Raji (cell line): ENCODE measurements at regions not wholly inside any gene's neighbourhood (a gene's known extent, or its start where the extent isn't known, plus 50 kb on each side); places are given as distances from the start of the nearest gene placed in this dataset.

Source experiments
- POLR2A ChIP-seq: IDR thresholded peaks from 2 replicates; pipeline ENCODE4 v1.6.1; 2011; ENCODE audit warnings: low read depth, low read length, control low read depth; ENCODE audit not compliant: insufficient read depth

DNA sequence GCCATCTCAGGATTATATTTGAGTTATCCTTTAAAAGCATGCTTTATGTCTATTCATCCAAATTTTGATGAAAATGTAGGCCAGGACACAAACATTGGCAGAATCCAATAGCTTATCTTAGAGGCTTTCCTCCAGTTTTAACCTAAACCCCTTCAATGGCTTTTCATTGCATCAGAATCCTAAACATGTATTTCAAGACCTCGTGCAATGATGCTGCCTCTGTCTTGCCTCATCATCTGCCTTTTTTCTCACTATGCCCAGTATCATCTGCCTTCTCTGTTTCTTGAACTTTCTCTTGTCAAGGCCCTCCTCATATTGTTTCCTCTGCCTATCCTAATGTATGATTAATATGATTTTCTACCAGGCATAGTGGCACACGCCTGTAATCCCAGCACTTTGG, 76.1 kb upstream of the MAP4 start:
- no peak for TF ChIP-seq POLR2A

DNA sequence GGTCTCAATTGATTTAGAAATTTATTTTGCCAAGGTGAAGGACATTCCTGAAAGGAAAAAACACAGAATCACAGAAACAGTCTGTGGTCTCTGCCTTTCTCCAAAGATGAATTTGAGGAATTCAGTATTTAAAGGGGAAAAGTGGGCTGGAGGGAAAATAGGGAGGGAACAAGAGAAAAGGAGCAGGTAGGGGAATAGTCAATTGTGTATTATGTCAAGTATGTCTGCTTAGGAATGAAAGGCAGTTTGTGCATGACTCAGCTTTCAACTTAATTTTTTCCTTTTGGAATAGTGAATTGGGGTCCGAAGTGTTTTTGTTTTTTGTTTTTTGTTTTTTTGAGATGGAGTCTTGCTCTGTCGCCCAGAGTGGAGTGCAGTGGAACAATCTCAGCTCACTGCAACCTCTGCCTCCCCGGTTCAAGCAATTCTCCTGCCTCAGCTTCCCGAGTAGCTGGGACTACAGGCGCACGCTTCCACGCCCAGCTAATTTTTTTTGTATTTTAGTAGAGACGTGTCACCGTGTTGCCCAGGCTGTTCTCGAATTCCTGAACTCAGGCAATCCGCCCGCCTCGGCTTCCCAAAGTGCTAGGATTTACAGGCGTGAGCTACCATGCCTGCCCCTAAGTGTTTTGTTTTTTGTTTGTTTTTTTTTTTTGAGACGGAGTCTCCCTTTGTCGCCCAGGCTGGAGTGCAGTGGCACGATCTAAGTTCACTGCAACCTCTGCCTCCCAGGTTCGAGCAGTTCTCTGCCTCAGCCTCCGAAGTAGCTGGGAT, 74.1 kb upstream of the MAP4 start:
- TF ChIP-seq POLR2A, result no peak

DNA sequence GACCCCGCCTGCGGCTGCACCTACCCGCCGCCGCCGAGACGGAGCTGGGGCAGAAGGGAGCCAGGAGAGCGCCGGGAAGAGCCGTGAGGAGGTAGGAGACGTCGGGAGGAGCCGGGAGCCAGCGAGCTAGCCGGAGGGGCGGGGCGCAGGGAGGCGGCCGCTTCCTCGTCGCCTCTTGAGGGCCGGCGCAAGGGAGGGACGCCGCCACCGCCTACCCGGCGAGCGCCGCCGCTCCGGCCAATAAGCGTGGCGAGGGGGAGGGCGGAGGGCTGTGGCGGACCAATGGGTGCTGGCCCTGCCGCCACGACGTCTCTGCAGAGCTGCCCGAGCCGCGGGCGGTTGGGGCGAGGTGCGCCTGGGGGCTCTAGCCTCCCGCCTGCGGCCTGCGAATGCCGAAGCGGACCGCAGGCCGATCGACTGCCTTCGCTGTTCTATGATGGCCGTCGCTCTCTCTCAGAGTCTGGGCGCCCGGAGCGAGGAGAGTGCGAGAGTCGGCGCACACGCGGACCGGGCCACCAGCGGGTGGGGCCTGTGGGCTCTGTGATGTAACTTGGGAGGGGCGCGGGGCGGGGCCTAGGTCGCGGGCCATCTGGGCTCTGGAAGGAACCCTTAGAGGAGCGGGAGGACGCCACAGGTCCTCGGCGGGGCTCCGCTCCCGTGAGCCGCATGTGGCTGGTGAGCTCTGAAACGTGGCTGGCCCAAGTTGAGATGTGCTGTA, 72.7 kb upstream of the MAP4 start:
- peak; percentile 93 for TF ChIP-seq POLR2A

DNA sequence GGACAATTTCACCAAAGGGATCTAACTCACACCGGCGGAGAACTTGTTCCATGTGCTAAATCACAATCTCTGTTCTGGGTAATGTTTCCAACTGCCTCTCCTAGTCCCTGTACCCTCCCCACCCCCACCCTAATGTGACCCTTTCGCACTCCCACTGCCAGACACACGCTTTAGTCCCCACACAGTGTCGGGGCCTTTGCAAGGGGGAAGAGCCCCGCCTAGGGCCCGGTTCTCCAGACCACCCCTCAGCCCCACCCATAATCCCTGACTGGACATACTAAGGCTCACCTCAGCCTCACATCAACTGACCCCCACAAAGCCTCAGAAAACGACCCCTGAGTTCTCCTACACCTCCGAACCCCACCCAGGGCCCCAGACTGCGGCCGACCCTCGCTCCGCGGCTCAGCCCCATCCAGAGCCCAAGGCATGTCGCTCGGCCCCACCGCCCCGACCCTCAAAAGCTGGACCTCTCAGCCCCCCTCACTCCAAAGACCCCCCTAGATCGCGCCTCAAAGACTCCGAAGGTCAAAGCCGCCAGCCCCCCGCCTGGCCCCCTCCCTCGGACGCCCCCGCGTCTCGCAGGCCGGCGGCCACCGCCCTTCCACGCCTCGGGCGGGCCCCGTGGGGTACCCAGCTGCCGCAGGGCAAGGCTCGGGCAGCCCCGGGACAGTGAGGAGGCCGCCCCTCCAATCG, 72.0 kb upstream of the MAP4 start:
- TF ChIP-seq POLR2A, result no peak

DNA sequence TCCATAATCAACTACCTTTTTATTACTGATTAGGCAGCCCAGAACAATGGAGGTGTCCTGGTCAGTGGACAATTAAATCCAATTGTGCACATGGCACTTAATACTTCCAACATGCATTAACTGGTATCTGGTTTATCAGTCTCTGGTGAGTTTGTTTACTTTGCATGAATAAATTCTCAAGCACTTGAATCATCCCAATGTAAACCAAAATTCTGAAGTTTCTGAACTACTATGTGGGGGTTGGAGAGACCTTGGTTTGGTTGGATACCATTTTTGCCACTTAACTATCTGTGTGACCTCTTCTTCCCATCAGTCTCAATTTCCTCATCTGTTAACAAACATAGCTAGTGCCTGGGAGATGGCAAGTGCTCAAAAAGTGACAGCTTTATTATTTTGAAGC, 70.5 kb upstream of the MAP4 start:
- no peak for TF ChIP-seq POLR2A

DNA sequence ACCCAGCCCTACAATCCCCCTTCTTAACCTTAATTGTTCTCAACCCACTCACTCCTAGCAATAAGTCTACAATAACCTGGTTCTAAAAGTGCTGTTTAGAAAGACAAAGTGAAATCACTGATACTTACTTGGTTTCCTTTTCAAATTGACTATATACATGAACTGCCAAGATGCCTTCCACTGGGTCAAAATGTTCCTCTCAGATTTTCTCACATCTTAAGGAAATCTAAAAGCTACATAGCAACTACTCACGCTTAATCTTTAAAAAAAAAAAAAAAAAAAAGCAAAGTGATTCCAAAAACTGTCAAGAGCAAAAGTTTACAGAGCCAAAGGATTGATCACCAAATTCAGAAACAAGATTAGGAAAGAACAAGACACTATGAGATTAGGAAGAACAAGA, 68.7 kb upstream of the MAP4 start:
- no peak for TF ChIP-seq POLR2A

DNA sequence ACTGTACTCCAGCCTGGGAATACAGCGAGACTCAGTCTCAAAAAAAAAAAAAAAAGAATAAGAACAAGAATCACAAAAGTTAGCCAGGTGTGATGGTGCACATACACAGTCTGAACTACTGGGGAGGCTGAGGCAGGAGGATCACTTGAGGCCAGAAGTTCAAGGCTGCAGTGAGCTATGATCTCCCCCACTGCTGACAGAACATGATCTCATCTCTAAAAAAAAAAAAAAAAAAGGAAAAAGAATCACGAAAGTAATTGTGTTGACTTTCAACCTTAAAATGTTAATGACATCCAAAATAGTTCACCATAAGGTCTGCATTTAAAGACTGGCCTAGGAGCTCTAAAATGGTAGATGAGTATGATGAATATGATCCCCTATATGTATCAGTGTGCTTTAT, 68.0 kb upstream of the MAP4 start:
- no peak for TF ChIP-seq POLR2A

DNA sequence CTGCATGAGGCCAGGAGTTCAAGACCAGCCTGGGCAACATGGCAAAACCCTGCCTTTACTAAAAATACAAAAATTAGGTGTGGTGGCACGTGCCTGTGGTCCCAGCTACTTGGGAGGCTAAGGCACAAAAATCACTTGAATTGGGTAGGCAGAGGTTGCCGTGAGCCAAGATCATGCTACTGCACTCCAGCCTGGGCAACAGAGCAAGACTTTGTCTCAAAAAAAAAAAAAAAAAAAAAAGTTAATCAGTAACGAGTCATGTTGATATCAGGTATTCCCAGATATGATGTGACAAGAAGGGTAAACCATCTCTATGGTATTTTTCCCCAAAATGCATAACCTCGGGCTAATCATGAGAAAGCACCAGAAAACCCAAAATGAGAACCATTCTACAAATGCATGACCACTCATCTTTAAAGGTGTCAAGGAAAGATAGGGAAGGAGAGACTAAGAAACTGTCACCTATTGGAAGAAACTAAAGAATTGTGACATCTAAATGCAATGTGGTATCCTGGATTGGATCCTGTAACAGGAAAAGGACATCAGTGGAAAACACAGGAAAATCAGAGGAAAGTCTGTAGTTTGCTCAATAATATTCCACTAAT, 66.5 kb upstream of the MAP4 start:
- no peak for TF ChIP-seq POLR2A

DNA sequence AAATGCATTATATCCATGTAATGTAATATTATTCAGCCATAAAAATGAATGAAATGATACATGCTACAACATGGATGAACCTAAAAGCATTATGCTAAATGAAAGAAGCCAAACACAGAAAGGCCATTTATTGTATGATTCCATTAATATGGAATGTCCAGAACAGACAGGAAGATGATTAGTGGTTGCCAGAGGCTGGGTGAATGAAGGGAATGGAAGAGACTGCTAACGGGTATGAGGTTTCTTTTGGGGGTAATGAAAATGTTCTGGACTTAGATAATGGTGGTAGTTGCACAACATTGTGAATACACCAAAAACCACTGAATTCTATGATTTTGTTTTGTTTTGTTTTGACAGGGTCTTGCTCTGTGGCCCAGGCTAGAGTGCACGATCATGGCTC, 61.6 kb upstream of the MAP4 start:
- no peak for TF ChIP-seq POLR2A

DNA sequence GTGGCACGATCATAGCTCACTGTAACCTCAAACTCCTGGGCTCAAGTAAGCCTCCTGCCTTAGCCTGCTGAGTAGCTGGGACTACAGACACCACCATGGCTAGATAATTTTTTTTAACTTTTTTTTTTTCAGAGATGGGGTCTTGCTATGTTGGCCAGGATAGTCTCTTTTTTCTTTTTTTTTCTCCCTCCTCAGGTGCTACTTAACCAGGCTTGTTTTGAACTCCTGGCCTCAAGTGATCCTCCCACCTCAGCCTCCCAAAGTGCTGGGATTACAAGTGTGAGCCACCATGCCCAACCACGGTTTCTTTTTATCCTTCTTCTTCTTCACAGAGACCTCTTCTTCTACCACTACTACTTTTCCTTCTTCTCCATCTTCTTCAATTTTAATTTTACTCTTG, 53.8 kb upstream of the MAP4 start:
- TF ChIP-seq POLR2A, result no peak

DNA sequence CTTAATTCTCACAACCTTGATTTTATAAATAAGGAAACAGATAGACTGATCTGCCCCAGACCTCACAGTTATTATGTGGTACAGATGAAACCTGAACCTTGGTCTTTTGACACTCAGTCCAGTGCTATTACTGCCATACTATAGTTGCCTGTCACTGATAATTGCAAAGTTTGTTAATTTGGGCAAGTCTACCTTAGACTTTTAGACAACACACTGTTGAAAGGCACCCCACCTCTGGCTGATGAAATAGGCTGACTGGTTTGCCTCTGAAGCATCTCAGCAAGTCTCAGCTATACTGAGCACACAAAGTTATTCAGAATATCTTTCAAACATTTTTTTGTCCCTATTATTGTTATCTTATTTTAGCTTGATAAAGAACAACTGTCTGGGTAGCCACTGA, 53.1 kb upstream of the MAP4 start:
- TF ChIP-seq POLR2A, result no peak

DNA sequence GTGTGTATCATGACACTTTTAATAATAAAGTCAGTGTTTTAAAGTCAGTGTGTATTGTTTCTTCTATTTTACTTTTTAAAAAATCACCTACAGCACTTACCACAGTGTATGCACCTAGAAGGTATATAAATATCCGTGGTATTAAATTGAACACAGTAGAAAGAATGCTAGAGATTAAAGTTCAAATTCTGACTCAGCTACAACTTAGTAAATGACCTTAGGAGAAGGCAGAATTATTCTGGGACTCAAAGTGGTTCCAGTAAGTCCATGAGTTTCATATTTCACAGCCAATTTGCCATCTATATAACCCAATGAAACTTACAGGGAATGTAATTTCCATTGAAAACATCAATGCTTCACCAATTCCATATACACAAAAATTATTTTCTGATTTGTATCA, 52.7 kb upstream of the MAP4 start:
- no peak for TF ChIP-seq POLR2A

DNA sequence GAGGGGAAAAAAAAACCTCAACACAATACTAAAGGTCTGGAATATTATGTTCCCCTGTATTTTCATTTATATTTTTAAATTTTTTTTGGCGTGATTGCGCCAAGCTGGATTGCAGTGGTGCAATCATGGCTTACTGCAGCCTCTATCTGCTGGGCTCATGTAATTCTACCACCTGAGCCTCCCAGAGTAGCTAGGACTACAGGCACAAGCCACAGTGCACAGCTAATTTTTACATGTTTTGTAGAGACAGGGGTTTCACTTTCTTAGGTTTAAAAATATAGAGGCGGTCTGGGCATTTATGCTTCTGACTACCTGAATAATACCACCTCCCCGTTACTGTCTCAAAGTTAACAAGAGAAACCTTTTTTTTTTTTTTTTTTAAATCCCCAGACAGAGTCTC, 51.1 kb upstream of the MAP4 start:
- TF ChIP-seq POLR2A, result no peak
